ENCODE measurements at regions not wholly inside any gene's neighbourhood (a gene's known extent, or its start where the extent isn't known, plus 50 kb on each side); places are given as distances from the start of the nearest gene placed in this dataset.
A peak's percentile ranks its signal among the peaks of the same experiment; 100 is the strongest.
"Not testable (repeated sequence)": the region's sequence is repeated elsewhere in the genome, so short reads cannot be mapped to it uniquely, and the experiment has no call there.

DNA sequence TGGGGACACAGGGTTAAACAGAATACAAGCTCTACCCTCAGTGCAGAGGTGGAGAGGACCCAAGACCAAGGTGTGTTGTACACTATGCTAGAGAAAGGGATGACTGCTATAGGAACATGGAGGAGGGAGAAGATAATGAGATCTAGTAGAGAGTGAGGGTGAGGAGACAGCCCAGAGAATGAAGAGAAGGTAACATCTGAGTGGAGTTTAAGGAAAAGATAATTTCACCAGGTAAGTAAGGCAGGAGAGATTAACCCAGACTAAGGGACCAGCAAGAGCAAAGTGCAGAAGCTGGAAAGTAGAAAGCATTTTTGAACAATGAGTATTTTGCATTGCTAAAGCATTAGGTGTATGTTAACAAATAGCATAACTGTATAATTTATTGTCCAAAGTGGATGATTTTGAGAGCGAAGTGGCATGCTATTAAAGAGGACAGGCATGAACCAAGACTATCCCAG is 128.8 kb downstream of the RASSF10 start:
- DNase-seq: no peak

- not testable (repeated sequence) for DNase-seq
Measured at GRCh38 chr11:13139085-13139484, 130.0 kb downstream of the RASSF10 start.

DNA sequence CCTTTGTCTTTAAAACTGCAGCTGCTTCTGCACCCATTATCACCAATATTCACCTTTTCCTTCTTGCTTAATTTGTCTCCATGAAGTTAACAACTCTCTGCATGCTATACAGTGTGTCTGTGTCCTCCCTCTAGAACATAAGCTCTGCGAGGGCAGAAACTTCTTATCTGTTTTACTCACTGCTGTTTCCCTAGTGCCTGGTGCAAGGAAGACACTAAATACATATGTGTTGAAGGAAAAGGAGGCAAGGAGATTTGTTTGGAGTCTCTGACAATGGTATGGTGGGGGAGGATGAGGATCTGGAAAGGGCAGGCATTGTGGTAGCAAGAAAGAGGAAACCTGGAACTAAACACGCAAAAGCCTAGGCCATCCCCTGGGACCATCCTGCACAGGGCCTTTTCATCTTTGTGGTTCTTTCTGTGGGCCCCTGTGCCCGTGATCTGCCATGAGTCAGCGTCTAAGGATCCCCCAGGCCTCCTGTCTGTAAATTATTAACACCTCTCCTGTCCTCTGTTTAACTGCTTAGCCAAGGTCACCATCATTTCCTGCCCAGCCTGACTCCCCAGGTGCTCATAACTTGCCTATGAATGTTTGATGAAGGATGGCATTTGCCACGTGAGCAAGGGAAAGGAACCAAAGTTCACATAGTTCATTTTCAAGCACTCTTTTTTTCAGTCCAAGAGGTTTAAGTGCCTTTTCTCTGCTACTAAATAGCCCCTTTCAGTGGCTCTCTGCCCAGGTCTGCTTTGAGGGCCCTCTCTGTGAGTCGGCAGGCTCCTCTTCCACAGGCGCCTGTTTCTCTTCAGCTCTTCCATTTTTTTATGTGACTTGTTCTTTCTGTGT is 131.1 kb downstream of the RASSF10 start:
- no peak for DNase-seq

- no peak for DNase-seq
Measured at GRCh38 chr11:13140873-13141655, 131.9 kb downstream of the RASSF10 start.

- DNase-seq: no peak
Measured at GRCh38 chr11:13141731-13142709, 132.9 kb downstream of the RASSF10 start.

DNA sequence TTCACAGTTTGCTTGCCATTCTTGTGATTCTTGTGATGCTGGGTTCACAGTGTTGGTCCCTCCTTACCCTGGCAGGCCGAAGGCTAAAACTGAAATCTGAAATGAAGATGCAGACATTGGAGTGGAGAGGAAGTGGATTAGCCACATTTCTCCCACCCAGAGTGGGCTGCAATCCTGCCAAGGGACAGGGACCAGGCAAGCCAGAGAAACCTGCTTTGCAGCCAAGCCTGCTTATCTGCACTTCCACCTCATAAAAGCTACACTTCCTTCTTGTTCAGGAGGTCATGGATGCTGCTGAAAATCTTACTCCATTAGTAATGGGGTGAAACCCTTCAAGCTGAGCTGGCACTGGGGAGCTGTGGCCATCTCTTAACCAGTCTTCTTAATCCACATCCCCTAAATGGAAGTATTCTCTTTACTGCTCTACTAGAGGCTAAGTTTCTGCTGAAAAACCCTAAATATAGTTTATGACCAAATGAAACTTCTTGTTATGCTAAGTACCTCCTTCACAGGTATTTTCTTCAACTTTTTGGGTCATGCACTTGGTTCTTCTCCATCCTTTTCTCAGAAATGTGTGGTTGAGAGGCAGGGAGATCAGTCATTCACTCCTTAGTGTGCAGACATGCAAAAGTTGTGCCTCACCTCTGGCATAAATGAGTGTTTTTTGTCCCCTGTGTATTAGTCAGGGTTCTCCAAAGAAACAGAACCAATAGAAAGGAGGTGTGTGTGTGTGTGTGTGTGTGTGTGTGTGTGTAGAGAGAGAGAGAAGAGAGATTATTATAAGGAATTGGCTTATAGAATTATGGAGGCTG is 133.9 kb upstream of the BMAL1 start:
- DNase-seq: no peak

- DNase-seq: no peak
Measured at GRCh38 chr11:13145461-13145860, 132.1 kb upstream of the BMAL1 start.

DNA sequence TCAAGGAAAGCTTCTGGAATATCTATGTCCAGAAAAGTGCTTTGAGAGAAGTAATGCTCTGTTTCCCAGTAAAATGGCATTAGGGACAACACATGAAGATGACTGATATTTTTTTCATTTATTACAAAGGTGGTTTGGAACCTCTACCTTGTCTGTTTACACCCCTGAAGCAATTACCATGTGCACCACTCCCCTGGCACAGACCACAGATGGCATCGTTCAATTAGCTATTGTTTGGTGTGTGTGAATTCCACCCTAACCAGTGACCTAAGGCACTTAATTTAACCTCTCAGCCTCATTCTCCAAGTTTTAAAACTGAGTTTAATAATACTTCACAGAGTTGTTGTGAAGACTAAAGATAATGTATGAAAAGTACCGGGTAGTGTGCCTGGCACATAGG is 127.6 kb upstream of the BMAL1 start:
- DNase-seq: no peak

- no peak for DNase-seq
Measured at GRCh38 chr11:13150487-13150886, 127.1 kb upstream of the BMAL1 start.

- DNase-seq: no peak
Measured at GRCh38 chr11:13152264-13152663, 125.3 kb upstream of the BMAL1 start.

GRCh38 chr11:13152736-13153541 is 124.7 kb upstream of the BMAL1 start:
- peak; percentile 15 for DNase-seq

GRCh38 chr11:13154374-13154773 is 123.2 kb upstream of the BMAL1 start:
- DNase-seq: not testable (repeated sequence)

- DNase-seq: no peak
Measured at GRCh38 chr11:13160346-13160745, 117.2 kb upstream of the BMAL1 start.

- no peak for DNase-seq
Measured at GRCh38 chr11:13160806-13161205, 116.8 kb upstream of the BMAL1 start.

DNA sequence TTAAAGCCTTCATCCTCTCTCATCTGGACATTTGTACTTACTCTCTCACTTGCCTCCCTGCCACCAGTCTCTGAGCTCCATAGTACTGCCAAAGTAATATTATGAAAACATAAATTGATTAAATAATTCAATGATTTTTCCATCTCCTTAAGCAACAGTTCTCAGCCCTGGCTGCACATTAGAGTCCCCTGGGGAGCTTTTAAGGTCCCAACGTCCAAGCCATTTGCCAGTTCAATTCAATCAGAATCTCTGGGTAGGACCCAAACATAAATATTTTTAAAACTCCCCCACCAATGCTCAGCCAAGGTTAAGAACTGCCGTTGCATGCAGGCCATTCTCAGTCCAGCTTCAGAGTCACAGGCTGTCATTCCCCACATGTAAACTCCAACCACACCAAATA is 114.4 kb upstream of the BMAL1 start:
- no peak for DNase-seq

GRCh38 chr11:13166036-13166435 is 111.6 kb upstream of the BMAL1 start:
- no peak for DNase-seq

DNA sequence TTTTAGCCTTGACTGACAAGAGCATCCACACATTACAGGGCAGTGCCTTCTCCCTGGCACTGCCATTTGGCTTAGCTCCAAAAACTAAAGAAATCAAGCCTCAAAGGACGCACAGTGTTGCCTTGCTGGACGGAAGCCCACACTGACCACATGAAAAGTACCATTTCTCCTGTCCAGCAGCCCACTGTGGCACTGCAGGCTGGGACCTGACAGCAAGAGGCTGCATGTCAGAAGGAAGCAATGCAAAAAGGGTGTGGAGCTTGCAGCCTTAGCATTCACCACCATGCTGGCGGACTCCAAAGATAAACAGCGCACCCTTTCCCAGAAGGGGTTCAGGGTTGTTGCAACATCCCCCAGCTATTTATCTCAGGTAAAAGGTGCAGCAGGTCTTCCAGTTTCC is 109.3 kb upstream of the BMAL1 start:
- DNase-seq: no peak

DNA sequence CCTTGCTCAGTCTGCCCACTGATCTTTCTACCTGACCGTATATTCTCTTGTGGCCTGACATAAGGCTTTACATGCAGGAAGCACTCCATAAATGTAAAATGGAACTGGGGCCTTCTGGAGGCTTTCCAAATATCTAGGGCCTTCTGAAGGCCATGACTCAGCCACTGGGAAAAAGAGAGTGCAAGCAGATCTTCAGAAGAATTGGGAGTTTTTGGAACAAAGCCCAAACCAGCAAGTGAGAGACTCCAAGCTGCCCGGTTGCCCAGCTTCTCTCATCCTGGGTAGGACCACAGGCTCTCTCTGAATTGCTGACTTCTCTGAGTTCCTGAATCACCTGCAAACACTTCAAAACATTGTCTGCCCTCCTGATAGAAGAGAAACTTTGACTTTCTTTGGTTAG is 107.9 kb upstream of the BMAL1 start:
- no peak for DNase-seq

GRCh38 chr11:13174090-13174489 is 103.5 kb upstream of the BMAL1 start:
- DNase-seq: no peak

DNA sequence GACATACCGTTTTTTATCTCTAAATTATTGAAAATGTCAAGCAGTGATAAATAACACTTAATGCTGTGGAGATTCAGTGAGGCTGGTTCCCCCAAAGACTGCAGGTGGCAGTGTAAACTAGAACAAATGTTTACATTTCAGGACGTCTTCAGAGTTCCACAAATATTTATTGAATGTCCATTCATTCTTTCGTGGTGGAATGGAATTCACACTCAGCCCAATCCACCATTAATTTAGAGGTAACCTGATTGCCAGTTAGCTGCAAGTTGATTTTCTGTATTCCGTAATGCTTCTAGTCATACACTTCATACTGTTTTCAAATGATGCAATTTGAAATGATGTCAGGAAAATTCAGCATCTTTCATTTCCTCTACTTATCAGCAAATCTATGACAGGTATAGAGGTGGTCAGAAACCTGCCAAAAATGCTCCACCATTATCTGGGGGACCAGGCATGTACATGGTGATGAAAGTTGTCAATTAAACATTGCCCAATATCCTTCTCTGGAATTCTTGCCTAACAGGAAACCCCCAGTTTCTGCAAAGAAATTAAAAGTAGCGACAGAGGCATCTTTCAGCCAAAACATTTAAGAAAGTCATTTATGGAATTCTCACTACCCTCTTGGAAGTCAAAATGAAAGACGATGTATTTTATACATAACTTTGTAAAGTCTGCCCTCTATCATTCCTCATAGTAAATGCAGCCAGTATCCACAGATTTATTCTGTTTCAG is 94.3 kb upstream of the BMAL1 start:
- DNase-seq: peak; percentile 39
